Body of pancreas (tissue), 4 donors: ENCODE measurements at regions not wholly inside any gene's neighbourhood (a gene's known extent, or its start where the extent isn't known, plus 50 kb on each side); places are given as distances from the start of the nearest gene placed in this dataset.

Experiments used
- CTCF ChIP-seq, 7 experiments: fragments of 450-650 bp in 4 of 7; fragments of 200-600 bp in 3 of 7; sonication (generic) in 3 of 7; IDR thresholded peaks; one replicate each; pipeline ENCODE4 v1.5.1; 2016 to 2019; ENCODE audit warnings: antibody characterized with exemption in 7 of 7
- POLR2A ChIP-seq, 3 donors: fragments of 450-650 bp; IDR thresholded peaks; one replicate each; pipeline ENCODE4 v1.6.1; 2016; ENCODE audit warnings: antibody characterized with exemption in 3 of 3, mild to moderate bottlenecking in 2 of 3

GRCh38 chr10:124213471-124213870 lies 120.1 kb upstream of the CHST15 start:
- TF ChIP-seq CTCF (IDR thresholded peaks at IDR 0.05) (no peak), POLR2A (IDR thresholded peaks at IDR 0.05) (no peak)
